H1 (cell line): ENCODE measurements at regions not wholly inside any gene's neighbourhood (a gene's known extent, or its start where the extent isn't known, plus 50 kb on each side); places are given as distances from the start of the nearest gene placed in this dataset.

ENCODE experiments used
- CTCF ChIA-PET: fragments of 300-600 bp; sonication (Branson Sonifier 250); formaldehyde crosslinking; loops from one replicate; lab custom pipeline; 2021; ENCODE audit not compliant: partially characterized antibody; lab: Charles Lee
- POLR2A ChIA-PET: fragments of 300-600 bp; sonication (Branson Sonifier 250); formaldehyde crosslinking; loops from one replicate; lab custom pipeline; 2021; ENCODE audit warnings: inconsistent platforms; ENCODE audit not compliant: partially characterized antibody; lab: Charles Lee
- DNase-seq, 2 experiments: peaks; one replicate each; pipeline versions ENCODE4 v3.0.0 to v3.0.0-alpha.2; 2010 to 2022; ENCODE audit warnings: low spot score in 2 of 2, low read depth in 1 of 2, mixed read lengths in 1 of 2
- FAIRE-seq: peaks from 2 replicates; lab custom pipeline; 2011; peaks lifted over from hg19 to GRCh38; lab: Jason Lieb, UNC
- H2AFZ ChIP-seq: 2 replicates; pipeline ENCODE4 v1.8.1; 2012; ENCODE audit warnings: low read length, inconsistent platforms
- H2AK5ac ChIP-seq: 2 replicates; pipeline ENCODE4 v1.6.1; 2013; ENCODE audit warnings: low read depth, low read length
- H2BK120ac ChIP-seq: replicated peaks from 2 replicates; pipeline ENCODE3; 2013; ENCODE audit warnings: low read depth, low read length, inconsistent platforms
- H2BK12ac ChIP-seq: 2 replicates; pipeline ENCODE4 v1.6.1; 2013; ENCODE audit warnings: low read depth, low read length
- H2BK15ac ChIP-seq: 2 replicates; pipeline ENCODE4 v1.6.1; 2013; ENCODE audit warnings: low read length
- H2BK20ac ChIP-seq: 2 replicates; pipeline ENCODE4 v1.6.1; 2013; ENCODE audit warnings: low read length
- H2BK5ac ChIP-seq: 2 replicates; pipeline ENCODE4 v1.6.1; 2013; ENCODE audit warnings: low read depth, low read length
- H3K14ac ChIP-seq: 2 replicates; pipeline ENCODE4 v1.6.1; 2013; ENCODE audit warnings: inconsistent platforms; ENCODE audit not compliant: insufficient read length
- H3K18ac ChIP-seq: 2 replicates; pipeline ENCODE4 v1.6.1; 2013; ENCODE audit warnings: low read length; ENCODE audit errors: extremely low read depth
- H3K23ac ChIP-seq: 2 replicates; pipeline ENCODE4 v1.6.1; 2013; ENCODE audit warnings: inconsistent platforms; ENCODE audit not compliant: insufficient read length
- H3K23me2 ChIP-seq: 2 replicates; pipeline ENCODE4 v1.6.1; 2013; ENCODE audit warnings: low read depth, low read length
- H3K27ac ChIP-seq: 2 replicates; pipeline ENCODE4 v1.6.1; 2011; ENCODE audit warnings: low read depth, low read length, inconsistent platforms
- H3K27me3 ChIP-seq, 4 experiments: replicated peaks in 1 of 4; 1 replicate in 1 of 4; 2 replicates in 3 of 4; pipeline versions ENCODE4 v1.6.1 to v1.8.1; 2011 to 2013; ENCODE audit warnings: low read length in 3 of 4, mild to moderate bottlenecking in 3 of 4, inconsistent platforms in 2 of 4, mixed read lengths in 2 of 4, moderate library complexity in 1 of 4; ENCODE audit not compliant: control insufficient read depth in 3 of 4, insufficient read depth in 3 of 4; ENCODE audit errors: extremely low read depth in 1 of 4
- H3K36me3 ChIP-seq, 4 experiments: 2 replicates each; pipeline versions ENCODE4 v1.6.1 to v1.8.1; 2011 to 2013; ENCODE audit warnings: mild to moderate bottlenecking in 4 of 4, low read length in 3 of 4, moderate library complexity in 2 of 4, control low read depth in 1 of 4, inconsistent platforms in 1 of 4; ENCODE audit not compliant: insufficient read depth in 4 of 4, control insufficient read depth in 2 of 4
- H3K4ac ChIP-seq: replicated peaks from 2 replicates; pipeline ENCODE3; 2013; ENCODE audit warnings: low read length, low read depth, mixed read lengths, inconsistent platforms; ENCODE audit not compliant: insufficient read length
- H3K4me1 ChIP-seq, 4 experiments: replicated peaks in 1 of 4; 1 replicate in 1 of 4; 2 replicates in 3 of 4; pipeline versions ENCODE4 v1.6.1 to v1.8.1; 2011 to 2013; ENCODE audit warnings: low read length in 3 of 4, inconsistent platforms in 2 of 4, mixed read lengths in 1 of 4; ENCODE audit not compliant: insufficient read depth in 4 of 4, control insufficient read depth in 3 of 4
- H3K4me2 ChIP-seq, 2 experiments: 2 replicates each; pipeline versions ENCODE4 v1.6.1 to v1.8.1; 2011 to 2013; ENCODE audit warnings: low read depth in 2 of 2, low read length in 2 of 2, control low read depth in 1 of 2, inconsistent platforms in 1 of 2, mild to moderate bottlenecking in 1 of 2; ENCODE audit not compliant: insufficient read depth in 1 of 2
- H3K4me3 ChIP-seq, 4 experiments: fragments of 200-600, 300-600 bp in 1 of 4; sonication (generic), shearing (Covaris generic), sonication (Bioruptor Twin) in 1 of 4; 2 replicates each; pipeline versions ENCODE4 v1.5.1 to v1.8.1; 2011 to 2016; ENCODE audit warnings: low read length in 4 of 4, low read depth in 3 of 4, control low read depth in 2 of 4, inconsistent platforms in 2 of 4, mild to moderate bottlenecking in 2 of 4, mixed read lengths in 1 of 4, moderate library complexity in 1 of 4; ENCODE audit not compliant: insufficient read depth in 2 of 4; ENCODE audit errors: extremely low read depth in 1 of 4
- H3K56ac ChIP-seq: replicated peaks from 2 replicates; pipeline ENCODE3; 2013; ENCODE audit warnings: low read depth, mild to moderate bottlenecking, mixed read lengths, low read length, inconsistent platforms; ENCODE audit not compliant: insufficient read length
- H3K79me1 ChIP-seq: 2 replicates; pipeline ENCODE4 v1.6.1; 2013; ENCODE audit warnings: low read depth, low read length, control low read depth
- H3K79me2 ChIP-seq, 2 experiments: 2 replicates each; pipeline versions ENCODE4 v1.6.1 to v1.8.1; 2012 to 2013; ENCODE audit warnings: low read length in 2 of 2, mild to moderate bottlenecking in 2 of 2, inconsistent platforms in 1 of 2; ENCODE audit not compliant: insufficient read depth in 2 of 2, control insufficient read depth in 1 of 2
- H3K9ac ChIP-seq, 4 experiments: replicated peaks in 1 of 4; 1 replicate in 1 of 4; 2 replicates in 3 of 4; pipeline versions ENCODE4 v1.6.1 to v1.8.1; 2011 to 2013; ENCODE audit warnings: low read depth in 3 of 4, low read length in 3 of 4, control low read depth in 2 of 4, mild to moderate bottlenecking in 2 of 4, moderate library complexity in 2 of 4, inconsistent platforms in 1 of 4; ENCODE audit errors: extremely low read depth in 1 of 4
- H3K9me3 ChIP-seq, 2 experiments: 2 replicates each; pipeline versions ENCODE4 v1.6.1 to v1.8.1; 2012 to 2013; ENCODE audit warnings: mild to moderate bottlenecking in 2 of 2, moderate library complexity in 2 of 2, control low read depth in 1 of 2, inconsistent platforms in 1 of 2, low read depth in 1 of 2, low read length in 1 of 2, mixed read lengths in 1 of 2; ENCODE audit not compliant: insufficient read depth in 2 of 2
- H4K20me1 ChIP-seq, 2 experiments: replicated peaks in 1 of 2; 2 replicates each; pipeline versions ENCODE3 to v1.8.1; 2011 to 2013; ENCODE audit warnings: inconsistent platforms in 2 of 2, low read length in 2 of 2, mild to moderate bottlenecking in 1 of 2; ENCODE audit not compliant: insufficient read depth in 2 of 2, control insufficient read depth in 1 of 2
- H4K5ac ChIP-seq: 2 replicates; pipeline ENCODE4 v1.6.1; 2013; ENCODE audit warnings: low read length, low read depth, mixed read lengths, inconsistent platforms; ENCODE audit not compliant: insufficient read length
- H4K8ac ChIP-seq: 2 replicates; pipeline ENCODE4 v1.8.0; 2013; ENCODE audit warnings: mild to moderate bottlenecking, moderate library complexity, low read length, inconsistent platforms; ENCODE audit not compliant: insufficient read depth; ENCODE audit errors: extremely low read depth
- H4K91ac ChIP-seq: replicated peaks from 2 replicates; pipeline ENCODE3; 2013; ENCODE audit warnings: low read length, mixed read lengths, inconsistent platforms; ENCODE audit not compliant: insufficient read length
- BRCA1 ChIP-seq: IDR thresholded peaks from 2 replicates; pipeline ENCODE4 v1.6.1; 2012; ENCODE audit warnings: low read depth, low read length, improper control_type of control experiment
- CHD2 ChIP-seq: IDR thresholded peaks from 2 replicates; pipeline ENCODE4 v1.6.1; 2012; ENCODE audit warnings: low read length, improper control_type of control experiment
- CREB1 ChIP-seq: IDR thresholded peaks from 2 replicates; pipeline ENCODE4 v1.6.1; 2012; ENCODE audit warnings: inconsistent platforms
- HDAC2 ChIP-seq, 2 experiments: fragments of 300-600 bp in 1 of 2; sonication (generic) in 1 of 2; IDR thresholded peaks; 2 replicates each; pipeline ENCODE4 v1.6.1; 2011 to 2012; ENCODE audit warnings: low read depth in 2 of 2, low read length in 2 of 2, mild to moderate bottlenecking in 2 of 2, moderate library complexity in 2 of 2, borderline replicate concordance in 1 of 2, inconsistent platforms in 1 of 2
- PHF8 ChIP-seq: fragments of 200-600 bp; sonication (generic); conservative IDR thresholded peaks from 2 replicates; pipeline ENCODE4 v1.7.1; 2012; ENCODE audit warnings: low read depth, mild to moderate bottlenecking, inconsistent platforms, low read length, moderate library complexity
- ZNF274 ChIP-seq: IDR thresholded peaks from 2 replicates; pipeline ENCODE4 v1.7.0; 2012; ENCODE audit warnings: low read length, borderline replicate concordance; ENCODE audit errors: extremely low read depth
- TF ChIP-seq, protein P1 (sequence below), 3 experiments: IDR thresholded peaks; 1 replicate in 2 of 3; 2 replicates in 1 of 3; pipeline versions ENCODE4 v1.5.1 to v1.6.1; 2011; ENCODE audit warnings: low read length in 3 of 3, mild to moderate bottlenecking in 3 of 3, inconsistent platforms in 2 of 3, low read depth in 1 of 3, moderate library complexity in 1 of 3; ENCODE audit not compliant: insufficient read depth in 1 of 3; ENCODE audit errors: control extremely low read depth in 1 of 3
- TF ChIP-seq, protein P2 (sequence below): IDR thresholded peaks from 2 replicates; pipeline ENCODE4 v1.6.1; 2012; ENCODE audit warnings: inconsistent platforms

DNA sequence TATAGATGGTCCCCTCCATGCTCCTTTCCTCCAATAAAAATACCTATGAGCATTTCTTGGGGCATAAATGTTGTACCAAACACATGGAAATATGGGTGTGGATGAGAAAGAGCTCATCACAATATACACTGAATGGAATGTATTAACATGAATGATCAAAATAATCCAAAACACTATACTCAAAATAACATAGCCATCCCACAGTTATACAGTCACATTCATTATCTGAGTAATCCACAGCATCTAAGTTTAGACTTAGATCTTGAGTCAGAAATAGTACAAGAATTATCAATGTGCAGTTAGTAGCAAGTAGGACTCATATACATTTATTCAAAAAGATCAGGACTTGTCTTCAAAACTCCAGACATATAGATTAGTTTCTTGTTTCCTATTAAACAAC is 175.2 kb upstream of the NREP start:
- no peaks in the 10 kb centered on the region for H3K79me2 ChIP-seq
- H2BK120ac ChIP-seq = no peak overlapping the region
- no peak overlapping the region for H2BK5ac ChIP-seq
- no peaks in the 10 kb centered on the region for H3K23me2 ChIP-seq
- H3K79me1 ChIP-seq = no peaks in the 10 kb centered on the region
- ChIA-PET POLR2A (no interaction called here), CTCF (no interaction called here)
- no peak overlapping the region for H3K4me3 ChIP-seq
- H4K20me1 ChIP-seq = no peaks in the 10 kb centered on the region
- no peaks in the 10 kb centered on the region for H3K9me3 ChIP-seq
- no peaks in the 10 kb centered on the region for H3K27me3 ChIP-seq
- no peak overlapping the region for H4K5ac ChIP-seq
- no peak overlapping the region for H2AFZ ChIP-seq
- no peaks in the 10 kb centered on the region for H3K36me3 ChIP-seq
- FAIRE-seq = no peak
- H2BK12ac ChIP-seq = no peak overlapping the region
- no peak overlapping the region for H4K8ac ChIP-seq
- H3K4ac ChIP-seq = no peak overlapping the region
- no peak overlapping the region for H3K18ac ChIP-seq
- H4K91ac ChIP-seq = no peak overlapping the region
- no peak overlapping the region for H3K9ac ChIP-seq
- no peak overlapping the region for H3K23ac ChIP-seq
- H2AK5ac ChIP-seq = no peak overlapping the region
- no peak overlapping the region for H3K14ac ChIP-seq
- no peak overlapping the region for H3K4me2 ChIP-seq
- no peak overlapping the region for H3K56ac ChIP-seq
- no peak overlapping the region for H3K27ac ChIP-seq
- TF ChIP-seq HDAC2 (IDR thresholded peaks at IDR 0.05; ENCODE audit: borderline replicate concordance in 1 of 2, low read depth in 2 of 2, low read length in 2 of 2) (no peak), BRCA1 (no peak), CREB1 (no peak), CHD2 (no peak), PHF8 (no peak), ZNF274 (no peak)
- TF ChIP-seq, protein P1, sequence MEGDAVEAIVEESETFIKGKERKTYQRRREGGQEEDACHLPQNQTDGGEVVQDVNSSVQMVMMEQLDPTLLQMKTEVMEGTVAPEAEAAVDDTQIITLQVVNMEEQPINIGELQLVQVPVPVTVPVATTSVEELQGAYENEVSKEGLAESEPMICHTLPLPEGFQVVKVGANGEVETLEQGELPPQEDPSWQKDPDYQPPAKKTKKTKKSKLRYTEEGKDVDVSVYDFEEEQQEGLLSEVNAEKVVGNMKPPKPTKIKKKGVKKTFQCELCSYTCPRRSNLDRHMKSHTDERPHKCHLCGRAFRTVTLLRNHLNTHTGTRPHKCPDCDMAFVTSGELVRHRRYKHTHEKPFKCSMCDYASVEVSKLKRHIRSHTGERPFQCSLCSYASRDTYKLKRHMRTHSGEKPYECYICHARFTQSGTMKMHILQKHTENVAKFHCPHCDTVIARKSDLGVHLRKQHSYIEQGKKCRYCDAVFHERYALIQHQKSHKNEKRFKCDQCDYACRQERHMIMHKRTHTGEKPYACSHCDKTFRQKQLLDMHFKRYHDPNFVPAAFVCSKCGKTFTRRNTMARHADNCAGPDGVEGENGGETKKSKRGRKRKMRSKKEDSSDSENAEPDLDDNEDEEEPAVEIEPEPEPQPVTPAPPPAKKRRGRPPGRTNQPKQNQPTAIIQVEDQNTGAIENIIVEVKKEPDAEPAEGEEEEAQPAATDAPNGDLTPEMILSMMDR (IDR thresholded peaks at IDR 0.05; ENCODE audit: control extremely low read depth in 1 of 3, insufficient read depth in 1 of 3, low read depth in 1 of 3, low read length in 3 of 3) = no peak
- TF ChIP-seq, protein P2, sequence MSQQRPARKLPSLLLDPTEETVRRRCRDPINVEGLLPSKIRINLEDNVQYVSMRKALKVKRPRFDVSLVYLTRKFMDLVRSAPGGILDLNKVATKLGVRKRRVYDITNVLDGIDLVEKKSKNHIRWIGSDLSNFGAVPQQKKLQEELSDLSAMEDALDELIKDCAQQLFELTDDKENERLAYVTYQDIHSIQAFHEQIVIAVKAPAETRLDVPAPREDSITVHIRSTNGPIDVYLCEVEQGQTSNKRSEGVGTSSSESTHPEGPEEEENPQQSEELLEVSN = no peak
- H2BK20ac ChIP-seq = no peak overlapping the region
- H3K4me1 ChIP-seq = no peaks in the 10 kb centered on the region
- no peak overlapping the region for H2BK15ac ChIP-seq
- no peak for DNase-seq
